HG03432 (cell line): ENCODE measurements at regions not wholly inside any gene's neighbourhood (a gene's known extent, or its start where the extent isn't known, plus 50 kb on each side); places are given as distances from the start of the nearest gene placed in this dataset.

Experiments used
- ATAC-seq: cut with Tn5 transposase; IDR thresholded peaks from one replicate; pipeline ENCODE4 v1.9.1; 2021; ENCODE audit warnings: mild to moderate bottlenecking, moderate library complexity; ENCODE audit not compliant: unreplicated experiment

GRCh38 chr2:19238440-19239060, 119.9 kb downstream of the OSR1 start:
- no peak for ATAC-seq

- no peak for ATAC-seq
These were observed 123.1 kb downstream of the OSR1 start for GRCh38 chr2:19235308-19235707.

GRCh38 chr2:19232312-19232711, 126.1 kb downstream of the OSR1 start:
- ATAC-seq = no peak

GRCh38 chr2:19231625-19232024, 126.8 kb downstream of the OSR1 start:
- ATAC-seq = no peak

GRCh38 chr2:19230626-19231025, 127.8 kb downstream of the OSR1 start:
- ATAC-seq = no peak

- peak; percentile 43 for ATAC-seq
These were observed 129.7 kb downstream of the OSR1 start for GRCh38 chr2:19228715-19229114.

- ATAC-seq = no peak
These were observed 130.2 kb downstream of the OSR1 start for GRCh38 chr2:19228181-19228593.

- no peak for ATAC-seq
These were observed 131.6 kb downstream of the OSR1 start for GRCh38 chr2:19226871-19227270.

- no peak for ATAC-seq
These were observed 132.0 kb downstream of the OSR1 start for GRCh38 chr2:19226386-19226785.

- no peak for ATAC-seq
These were observed 132.5 kb downstream of the OSR1 start for GRCh38 chr2:19225931-19226330.

GRCh38 chr2:19225126-19225525, 133.3 kb downstream of the OSR1 start:
- no peak for ATAC-seq

- ATAC-seq = no peak
These were observed 133.9 kb downstream of the OSR1 start for GRCh38 chr2:19224486-19224885.

- no peak for ATAC-seq
These were observed 134.4 kb downstream of the OSR1 start for GRCh38 chr2:19224011-19224410.

- ATAC-seq = no peak
These were observed 139.4 kb downstream of the OSR1 start for GRCh38 chr2:19219060-19219459.

- no peak for ATAC-seq
These were observed 140.3 kb downstream of the OSR1 start for GRCh38 chr2:19218166-19218565.

GRCh38 chr2:19216676-19217602, 141.5 kb downstream of the OSR1 start:
- ATAC-seq = no peak

- no peak for ATAC-seq
These were observed 142.2 kb downstream of the OSR1 start for GRCh38 chr2:19216238-19216637.

GRCh38 chr2:19214682-19215391, 143.6 kb downstream of the OSR1 start:
- ATAC-seq = no peak

- ATAC-seq = no peak
These were observed 148.7 kb downstream of the OSR1 start for GRCh38 chr2:19209575-19210341.

- ATAC-seq = no peak
These were observed 149.8 kb downstream of the OSR1 start for GRCh38 chr2:19208479-19209199.
